NCI-H2196 treated with DMSO at 0.1 percent for 48 hours (cell line): ENCODE measurements at regions not wholly inside any gene's neighbourhood (a gene's known extent, or its start where the extent isn't known, plus 50 kb on each side); places are given as distances from the start of the nearest gene placed in this dataset.
"Not testable (repeated sequence)": the region's sequence is repeated elsewhere in the genome, so short reads cannot be mapped to it uniquely, and the experiment has no call there.

Experiments used
- DNase-seq: peaks from one replicate; lab custom pipeline; 2025; ENCODE audit not compliant: unreplicated experiment; lab: John Stamatoyannopoulos, UW

DNA sequence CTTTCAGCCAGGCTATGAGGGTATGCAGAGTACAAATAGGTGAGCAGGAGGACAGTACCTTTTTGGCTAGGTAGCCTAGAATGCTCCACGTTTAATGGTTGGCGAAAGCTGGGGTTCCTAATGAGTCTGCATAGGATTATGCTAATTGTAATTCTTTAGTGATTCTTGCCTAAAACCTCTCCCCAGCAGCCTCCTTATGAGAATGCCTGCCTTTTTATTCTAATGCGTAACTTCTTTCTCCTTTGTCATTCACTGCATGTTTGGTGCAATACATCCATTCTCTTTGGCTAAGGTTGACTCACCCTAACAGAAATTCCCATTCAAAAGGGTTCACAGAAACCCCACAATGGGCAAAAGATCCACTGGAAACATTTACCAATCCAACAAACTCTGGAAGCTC lies 752.2 kb downstream of the FSCB start:
- no peak for DNase-seq

DNA sequence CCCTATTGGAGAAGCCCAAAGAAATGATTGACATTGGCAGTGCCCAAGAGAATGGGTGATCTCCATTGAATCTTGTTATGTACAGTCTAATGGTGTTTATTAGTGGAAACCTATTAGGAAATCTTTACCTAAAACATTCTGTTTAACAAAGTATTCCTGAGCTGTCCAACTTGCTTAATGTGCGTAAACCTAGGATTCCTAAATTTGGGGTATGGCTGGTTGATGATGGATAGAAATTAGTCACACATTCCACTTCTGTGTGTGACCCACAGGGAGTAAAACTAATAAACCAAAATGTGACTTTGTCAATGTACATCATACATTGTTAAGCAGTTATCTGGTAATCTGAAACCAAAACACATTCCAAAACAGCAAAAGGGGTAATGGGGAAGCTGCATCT lies 761.3 kb downstream of the FSCB start:
- no peak for DNase-seq

DNA sequence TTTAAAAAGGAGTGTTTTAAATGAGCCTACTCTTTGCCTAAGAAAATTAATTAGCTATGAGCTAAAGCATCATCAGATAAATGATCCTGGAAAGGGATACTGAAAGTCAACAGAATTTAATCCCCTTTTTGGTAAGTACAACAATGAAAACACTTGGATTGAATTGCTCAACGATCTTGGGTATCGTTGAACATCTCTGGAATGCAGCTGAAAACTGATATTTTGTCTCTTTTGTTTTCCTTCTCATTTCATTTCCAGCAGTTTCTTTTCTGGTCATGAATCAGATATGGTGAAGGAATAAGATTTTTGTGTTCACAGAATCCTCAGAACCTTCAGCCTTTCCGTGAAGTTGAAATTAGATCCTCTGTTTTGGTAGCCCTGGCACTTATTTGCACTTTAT lies 771.2 kb downstream of the FSCB start:
- DNase-seq, result no peak

DNA sequence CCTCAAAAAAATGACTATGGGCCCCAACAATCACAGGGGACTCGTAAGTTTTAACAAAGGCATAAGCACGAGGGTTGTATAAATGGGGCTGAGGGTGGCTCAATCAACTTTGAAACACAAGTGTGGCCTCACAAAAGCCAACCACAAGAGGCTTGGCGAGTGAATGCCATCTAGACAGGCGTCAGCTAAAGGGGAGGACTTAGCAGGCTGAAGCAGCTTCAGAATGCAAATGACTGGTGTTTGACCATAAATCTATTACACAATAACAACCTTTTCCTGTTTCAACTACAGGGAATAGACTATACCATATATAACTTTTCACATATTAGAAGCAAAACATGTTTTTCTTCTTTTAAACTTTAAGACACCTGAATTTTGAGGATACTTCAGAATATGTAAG lies 777.9 kb downstream of the FSCB start:
- no peak for DNase-seq

DNA sequence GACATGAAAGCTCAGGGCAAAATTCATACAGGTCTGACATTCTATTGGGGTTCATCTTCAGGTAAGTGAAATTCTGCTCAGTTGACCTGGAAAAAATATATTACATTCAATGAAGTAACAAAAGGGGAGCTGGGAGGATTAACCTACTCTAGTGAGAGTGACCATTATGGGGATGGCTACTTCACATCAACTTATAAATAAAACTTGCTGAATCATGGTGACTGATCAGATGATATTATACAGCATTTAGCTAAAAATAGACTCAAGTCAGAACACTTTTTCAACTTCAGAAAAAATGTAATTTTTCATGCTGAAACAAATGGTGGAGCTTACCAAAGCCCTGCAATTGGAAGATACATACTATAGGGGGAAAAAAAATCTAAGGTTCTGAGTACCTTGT lies 800.2 kb downstream of the FSCB start:
- DNase-seq, result no peak

DNA sequence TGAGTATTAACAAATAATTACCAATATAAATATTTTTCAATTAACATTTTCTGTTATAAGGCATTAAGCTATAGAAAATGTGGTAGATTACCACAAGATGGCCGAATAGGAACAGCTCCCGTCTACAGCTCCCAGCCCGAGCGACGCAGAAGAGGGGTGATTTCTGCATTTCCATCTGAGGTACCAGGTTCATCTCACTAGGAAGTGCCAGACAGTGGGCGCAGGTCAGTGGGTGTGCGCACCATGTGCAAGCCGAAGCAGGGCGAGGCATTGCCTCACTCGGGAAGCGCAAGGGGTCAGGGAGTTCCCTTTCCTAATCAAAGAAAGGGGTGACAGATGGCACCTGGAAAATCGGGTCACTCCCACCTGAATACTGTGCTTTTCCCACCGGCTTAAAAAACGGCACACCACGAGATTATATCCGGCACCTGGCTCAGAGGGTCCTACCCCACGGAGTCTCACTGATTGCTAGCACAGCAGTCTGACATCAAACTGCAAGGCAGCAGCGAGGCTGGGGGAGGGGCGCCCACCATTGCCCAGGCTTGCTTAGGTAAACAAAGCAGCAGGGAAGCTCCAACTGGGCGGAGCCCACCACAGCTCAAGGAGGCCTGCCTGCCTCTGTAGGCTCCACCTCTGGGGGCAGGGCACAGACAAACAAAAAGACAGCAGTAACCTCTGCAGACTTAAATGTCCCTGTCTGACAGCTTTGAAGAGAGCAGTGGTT lies 808.4 kb downstream of the FSCB start:
- DNase-seq, result not testable (repeated sequence)

DNA sequence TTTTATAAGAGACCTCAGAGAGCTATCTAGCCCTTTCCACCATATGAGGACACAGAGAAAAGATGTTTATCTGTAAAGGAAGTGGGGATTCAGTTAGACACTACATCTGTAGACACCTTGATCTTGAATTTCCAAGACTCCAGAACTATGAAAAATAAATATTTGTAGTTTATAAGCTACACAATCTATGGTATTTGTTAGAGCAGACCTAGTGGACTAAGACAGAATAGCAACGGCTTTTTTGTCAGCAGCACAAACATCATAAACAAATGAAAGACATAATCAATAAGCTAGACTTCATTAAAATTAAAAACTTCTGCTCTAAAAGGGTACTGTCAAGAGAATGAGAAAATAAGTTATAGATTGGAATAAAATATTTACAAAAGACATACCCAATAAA lies 810.1 kb downstream of the FSCB start:
- DNase-seq, result no peak

DNA sequence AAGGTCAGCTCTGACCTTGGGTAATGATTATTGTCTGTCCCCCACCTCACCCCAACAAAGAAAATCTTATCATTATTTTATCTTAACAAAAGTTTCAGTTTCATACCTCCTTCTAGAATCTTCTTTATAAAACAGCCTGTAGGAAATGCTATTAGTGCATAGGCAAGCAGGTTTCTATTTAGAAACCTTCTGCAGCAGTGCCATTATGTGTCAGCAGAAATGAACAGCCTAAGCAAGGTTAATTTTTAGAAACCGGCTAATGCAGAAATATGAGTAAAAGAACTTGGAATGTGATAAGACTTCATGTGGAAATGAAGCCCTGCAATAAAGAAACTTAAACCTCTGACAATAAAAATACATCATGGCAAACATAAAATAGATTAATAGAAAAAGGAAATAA lies 814.4 kb downstream of the FSCB start:
- DNase-seq, result no peak

DNA sequence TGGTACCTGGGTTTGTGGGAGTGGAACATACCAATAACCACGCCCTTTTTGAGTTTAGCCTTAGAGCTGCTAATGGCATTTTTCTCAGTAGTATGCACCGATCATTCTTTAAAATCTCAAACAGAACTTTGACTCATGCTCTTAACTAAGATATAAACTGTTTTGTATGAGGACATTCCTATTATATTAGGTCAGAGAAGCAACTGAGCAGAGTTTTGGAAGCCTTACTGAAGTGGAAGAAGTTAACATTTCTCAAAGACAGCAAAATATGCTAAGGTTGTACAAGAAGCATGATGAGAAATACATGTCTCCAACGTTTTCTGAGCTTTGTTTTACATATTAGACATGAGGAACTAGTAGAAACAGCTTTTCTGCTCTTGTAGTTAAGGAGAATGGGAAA lies 819.2 kb downstream of the FSCB start:
- DNase-seq, result no peak

DNA sequence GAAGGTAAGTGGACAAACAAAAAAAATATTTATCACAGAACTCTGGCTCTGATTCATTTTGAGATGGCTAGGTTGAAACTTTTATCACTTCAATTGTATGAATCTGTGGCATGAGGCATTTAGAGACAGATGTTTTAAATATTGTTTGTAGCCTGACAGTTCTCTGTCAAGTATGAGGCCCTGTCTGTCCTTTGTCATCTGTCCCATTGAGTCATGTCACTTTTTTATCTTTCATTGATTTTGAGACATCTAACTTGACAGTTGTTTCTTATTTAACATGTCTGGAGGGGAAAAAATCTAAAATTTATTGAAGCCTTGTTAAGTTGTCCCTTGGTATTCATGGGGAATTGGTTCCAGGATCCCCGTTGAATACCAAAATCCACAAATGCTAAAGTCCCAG lies 829.5 kb downstream of the FSCB start:
- no peak for DNase-seq

DNA sequence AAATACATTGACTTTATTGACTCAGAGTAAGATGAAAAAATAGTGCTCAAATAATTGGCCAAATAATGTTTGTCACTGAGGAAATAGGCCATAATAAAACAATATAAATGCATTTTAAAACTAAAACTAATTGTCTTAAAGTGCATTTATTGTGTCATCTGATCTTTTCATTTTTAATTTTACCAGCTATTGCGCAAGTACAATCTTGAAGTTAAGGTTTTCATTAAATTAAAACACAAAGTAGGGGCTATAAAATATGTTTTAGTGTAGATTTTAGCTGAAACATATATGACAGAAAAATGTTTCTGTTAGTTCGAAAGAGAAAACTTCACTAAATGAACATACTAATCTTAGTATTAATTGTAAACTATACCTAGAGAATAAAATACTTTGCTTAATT lies 832.8 kb downstream of the FSCB start:
- DNase-seq, result no peak

DNA sequence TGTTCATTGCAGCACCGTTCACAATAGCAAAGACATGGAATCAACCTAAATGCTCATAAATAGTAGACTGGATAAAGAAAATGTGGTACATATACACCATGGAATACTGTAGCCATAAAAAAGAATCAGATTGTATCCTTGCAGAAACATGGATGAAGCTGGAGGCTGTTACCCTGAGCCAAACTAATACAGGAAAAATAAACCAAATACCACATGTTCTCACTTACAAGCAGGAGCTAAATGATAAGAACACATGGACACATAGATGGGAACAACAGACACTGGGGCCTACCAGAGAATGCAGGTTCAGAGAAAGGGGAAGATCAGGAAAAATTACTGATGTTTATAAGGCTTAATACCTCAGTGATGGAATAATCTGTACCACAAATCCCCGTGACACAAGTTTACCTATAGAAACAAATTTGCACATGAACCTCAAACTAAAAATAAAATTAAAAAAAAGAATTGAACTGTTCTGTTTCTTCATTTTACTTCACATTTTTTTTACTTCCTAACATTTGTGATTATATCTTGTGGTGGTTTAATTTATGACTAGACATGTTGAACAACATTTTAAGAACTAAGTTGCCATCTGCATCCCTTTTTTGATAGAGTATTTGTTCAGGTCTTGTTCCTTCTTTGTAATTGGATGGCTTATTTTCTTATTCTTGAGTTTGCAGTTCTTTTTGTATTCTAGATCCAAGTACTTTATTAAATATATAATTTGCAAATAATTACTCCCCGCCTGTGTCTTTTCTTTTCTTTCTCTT lies 835.2 kb downstream of the FSCB start:
- DNase-seq, result no peak

DNA sequence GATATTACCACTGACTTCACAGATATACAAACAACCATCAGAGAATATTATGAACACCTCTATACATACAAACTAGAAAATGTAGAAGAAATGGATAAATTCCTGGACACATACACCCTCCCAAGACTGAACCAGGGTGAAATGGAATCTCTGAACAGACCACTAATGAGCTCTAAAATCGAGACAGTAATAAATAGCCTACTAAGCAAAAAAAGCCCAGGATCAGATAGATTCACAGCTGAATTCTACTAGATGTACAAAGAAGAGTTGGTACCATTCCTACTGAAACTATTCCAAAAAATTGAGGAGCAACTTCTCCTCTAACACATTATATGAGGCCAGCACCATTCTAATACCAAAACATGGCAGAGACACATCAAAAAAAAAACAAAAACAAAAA lies 837.7 kb downstream of the FSCB start:
- DNase-seq, result no peak

DNA sequence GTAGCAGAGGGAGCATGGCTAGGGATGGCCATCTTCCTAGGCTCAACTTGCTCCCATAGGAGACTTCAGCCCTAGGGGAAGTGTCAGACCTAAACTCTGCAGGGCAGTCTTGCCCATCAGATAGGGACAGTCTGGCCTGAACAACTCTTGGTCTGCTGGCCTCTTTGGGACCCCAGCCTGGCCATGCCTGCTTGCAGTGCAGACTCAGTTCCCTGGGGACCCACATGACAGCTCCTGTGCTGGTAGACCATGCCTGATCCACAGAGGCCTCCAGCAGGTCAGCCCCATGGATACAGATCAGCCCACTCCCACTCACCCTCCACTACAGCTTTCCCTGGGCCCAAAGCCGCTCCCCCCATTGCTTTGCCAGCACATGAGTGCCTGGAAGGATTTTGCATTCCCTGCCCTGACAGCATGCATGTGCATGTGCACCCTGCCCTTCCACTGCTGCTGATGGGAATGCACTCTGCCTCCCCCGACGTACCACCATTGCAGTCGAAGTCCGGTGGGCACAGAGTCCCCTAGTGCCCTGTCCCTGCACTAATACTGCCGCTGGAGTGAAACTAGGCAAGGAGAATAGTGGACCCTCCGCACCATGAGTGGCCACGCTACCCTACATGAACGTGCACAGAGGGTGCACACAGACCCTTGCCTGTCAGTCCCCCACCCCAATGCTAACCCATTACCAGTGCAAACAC lies 841.4 kb downstream of the FSCB start:
- DNase-seq, result no peak

DNA sequence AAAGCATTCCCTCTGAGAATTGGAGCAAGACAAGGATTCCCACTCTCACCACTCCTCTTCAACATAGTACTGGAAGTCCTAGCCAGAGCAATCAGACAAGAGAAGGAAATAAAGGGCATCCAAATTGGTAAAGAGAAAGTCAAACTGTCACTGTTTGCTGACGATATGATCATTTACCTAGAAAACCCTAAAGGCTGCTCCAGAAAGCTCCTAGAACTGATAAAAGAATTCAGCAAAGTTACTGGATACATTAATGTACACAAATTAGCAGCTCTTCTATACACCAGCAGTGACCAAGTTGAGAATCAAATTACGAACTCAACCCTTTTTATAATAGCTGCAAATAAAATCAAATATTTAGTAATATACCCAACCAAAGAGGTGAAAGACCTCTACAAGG lies 851.9 kb downstream of the FSCB start:
- not testable (repeated sequence) for DNase-seq

DNA sequence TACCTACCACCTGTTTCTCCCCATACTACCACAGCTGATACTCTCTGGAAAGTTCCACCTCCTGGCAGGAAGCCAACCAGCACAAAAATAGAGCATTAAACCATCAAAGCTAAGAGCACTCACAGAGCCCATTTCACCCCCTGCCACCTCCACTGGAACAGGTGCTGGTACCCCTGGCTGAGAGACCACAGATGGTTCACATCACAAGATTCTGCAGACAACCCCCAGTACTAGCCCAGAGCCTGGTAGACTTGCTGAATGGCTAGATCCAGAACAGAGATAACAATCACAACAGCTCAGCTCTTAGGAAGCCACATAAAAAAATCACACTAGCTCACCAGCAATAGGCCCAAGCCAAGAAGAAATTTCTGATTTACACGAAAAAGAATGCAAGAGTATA lies 855.2 kb downstream of the FSCB start:
- no peak for DNase-seq

DNA sequence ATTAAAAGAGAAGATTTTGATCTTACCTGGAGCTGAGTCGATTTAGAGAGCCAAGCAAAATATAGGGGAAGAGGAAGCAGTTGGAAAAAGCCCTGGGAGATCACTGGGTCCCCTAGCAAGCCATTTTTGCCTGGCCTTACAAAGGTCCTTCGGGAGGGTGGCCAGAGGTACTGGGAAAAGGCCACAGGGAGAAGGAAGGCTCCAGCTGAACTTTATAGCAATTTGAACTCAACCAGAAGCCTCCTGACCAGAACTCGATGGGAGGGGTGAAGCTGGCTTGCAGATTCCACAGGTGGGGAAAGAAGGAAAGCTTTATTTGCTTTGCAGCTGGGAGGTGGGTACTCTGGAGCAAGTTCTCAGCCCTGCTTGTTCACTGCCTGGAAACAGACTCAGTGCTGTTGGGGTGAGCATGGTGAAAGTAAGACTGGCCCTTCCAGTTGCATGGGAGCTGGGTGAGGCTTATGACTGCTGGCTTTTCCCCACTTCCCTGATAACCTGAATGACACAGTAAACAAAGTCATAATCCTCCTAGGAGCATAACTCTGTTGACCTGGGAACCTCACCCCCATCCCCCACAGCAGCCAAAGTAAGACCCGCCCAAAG lies 855.8 kb downstream of the FSCB start:
- no peak for DNase-seq

DNA sequence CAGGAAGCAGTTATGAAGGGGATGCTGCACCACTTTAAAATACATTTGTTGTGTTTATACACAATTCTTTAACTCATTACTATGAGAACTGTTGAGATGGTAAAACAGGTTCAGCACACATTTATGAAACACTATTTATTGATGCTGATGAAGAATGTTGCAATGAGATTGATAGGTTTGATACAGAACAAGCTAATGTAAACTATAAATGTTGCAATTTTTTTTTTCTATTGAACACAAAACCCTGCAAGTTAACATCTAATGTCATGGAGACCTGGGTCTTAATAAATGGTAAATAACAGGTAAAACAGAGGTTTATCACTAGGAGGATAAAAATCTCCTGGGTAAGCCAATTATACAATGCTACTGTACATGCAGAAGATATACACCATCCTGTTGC lies 857.6 kb downstream of the FSCB start:
- DNase-seq, result no peak

DNA sequence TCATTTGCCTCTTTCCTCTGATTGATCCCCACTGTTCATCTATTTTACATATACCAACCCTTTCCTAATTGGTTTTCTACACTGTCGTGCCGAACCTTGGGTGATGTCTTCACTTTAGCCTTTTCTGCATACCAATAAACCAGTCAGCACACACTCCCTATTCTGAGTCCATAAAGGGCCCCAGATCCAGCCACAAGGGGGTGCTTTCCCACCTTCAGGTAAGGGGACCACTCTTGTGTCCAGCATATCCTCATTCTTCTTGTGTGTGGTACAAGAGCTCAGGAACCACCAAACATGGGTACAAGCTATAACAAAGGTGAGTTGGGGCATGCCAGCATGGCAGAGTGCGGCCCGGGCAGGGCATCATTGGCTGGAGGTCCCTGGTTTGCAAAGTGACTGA lies 859.8 kb downstream of the FSCB start:
- DNase-seq, result no peak

DNA sequence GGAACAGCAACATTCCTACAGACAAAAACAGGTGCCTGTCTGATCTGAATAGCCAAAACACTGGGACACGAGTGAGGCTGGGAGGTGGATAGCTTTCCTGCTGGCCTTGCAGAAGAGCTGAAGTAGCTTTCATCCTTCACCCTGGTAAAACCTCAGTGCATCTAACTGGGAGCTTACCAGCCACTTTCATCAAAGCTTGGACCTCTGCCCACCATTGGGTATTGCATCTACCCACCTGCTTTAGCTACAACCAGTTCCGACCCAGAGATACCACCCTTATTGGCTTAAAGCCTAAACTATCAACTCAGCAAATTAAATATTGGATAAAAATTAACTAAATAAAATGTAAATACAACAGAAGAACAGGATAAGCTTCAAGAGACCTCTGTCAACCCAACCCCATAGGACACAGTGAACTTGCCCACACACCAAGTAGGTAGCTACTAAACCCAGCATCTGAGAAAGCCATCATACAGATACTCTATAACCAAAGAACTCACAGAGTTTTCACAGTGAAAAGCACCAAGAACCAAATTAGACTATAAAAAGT lies 866.3 kb downstream of the FSCB start:
- DNase-seq, result no peak

DNA sequence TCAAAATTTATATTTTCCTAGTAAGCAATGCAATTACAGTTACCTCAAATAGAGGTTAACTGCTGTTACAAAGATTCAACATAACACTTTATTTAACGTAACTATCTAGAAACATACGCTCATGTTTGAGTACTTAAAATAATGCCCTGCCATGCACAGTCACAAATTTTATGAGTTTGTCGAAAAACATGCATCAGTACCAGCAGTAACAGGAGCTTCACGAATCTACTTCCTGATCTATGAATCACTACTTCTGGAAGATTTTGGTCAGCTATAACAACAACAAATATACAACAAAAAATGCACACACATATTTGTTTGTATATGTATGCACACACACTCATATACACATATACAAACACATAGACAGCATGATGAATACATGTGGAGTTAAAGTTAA lies 881.8 kb downstream of the FSCB start:
- DNase-seq, result no peak

DNA sequence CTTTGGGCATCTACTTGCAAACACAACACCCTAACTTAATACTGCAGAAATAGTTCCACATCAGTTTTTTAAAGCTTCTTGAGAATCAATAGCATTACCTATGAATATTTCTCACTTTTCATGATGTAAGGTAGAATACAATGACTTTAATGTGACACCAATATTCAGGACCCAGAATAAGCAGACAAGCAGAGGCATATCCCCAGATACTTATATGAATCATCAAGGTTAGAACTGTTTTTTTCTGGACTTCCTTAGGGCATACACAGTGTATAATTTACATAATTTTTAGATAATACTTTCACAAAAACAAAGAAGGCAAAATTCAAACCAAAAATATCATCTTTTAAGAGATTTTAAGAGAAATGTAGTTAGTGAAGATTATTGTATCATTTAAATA lies 885.8 kb downstream of the FSCB start:
- DNase-seq, result no peak
